ENCODE measurements at regions not wholly inside any gene's neighbourhood (a gene's known extent, or its start where the extent isn't known, plus 50 kb on each side); places are given as distances from the start of the nearest gene placed in this dataset.

DNA sequence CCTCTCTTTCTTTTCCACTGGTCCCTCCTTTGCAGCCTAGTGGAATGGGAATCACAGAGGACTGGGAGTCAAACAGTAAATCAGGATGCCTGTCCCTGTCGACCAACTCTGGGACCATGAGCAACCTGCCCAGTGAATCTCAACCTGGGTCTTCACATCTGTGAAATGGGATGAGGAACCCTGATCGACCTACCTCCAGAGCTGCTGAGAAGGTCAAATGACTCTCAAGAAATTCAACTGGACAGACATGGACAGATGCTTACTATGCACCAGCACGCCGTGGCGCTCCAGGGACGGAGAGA, 73.3 kb upstream of the TAF1B start:
- TF ChIP-seq POLR2A (IDR thresholded peaks at IDR 0.05) (no peak), CTCF (IDR thresholded peaks at IDR 0.05 in 4 of 5, conservative IDR thresholded peaks at IDR 0.05 in 1 of 5) (no peak)
- in situ Hi-C loops (cut with MboI; ENCODE audit: low sequenced_read_pairs in 4 of 4) (no loop called here), intact Hi-C loops (cut with DNase I; ENCODE audit: low total_unique reads) (no loop called here)
- Histone ChIP-seq H3K27ac (peak overlapping the region in 2 of 4 donors; percentile 26 to 68), H3K4me1 (peaks cover 21 to 33% of the 10 kb centered on the region in 2 donors), H3K9me3 (no peaks in the 10 kb centered on the region), H3K27me3 (no peaks in the 10 kb centered on the region), H3K36me3 (no peaks in the 10 kb centered on the region), H3K4me3 (no peak overlapping the region)
- ATAC-seq (peak in 1 of 2 donors; percentile 5), DNase-seq (no peak)

- peak; percentile 33 to 69 (median 63) for TF ChIP-seq CTCF (IDR thresholded peaks at IDR 0.05 in 4 of 5, conservative IDR thresholded peaks at IDR 0.05 in 1 of 5)
- TF ChIP-seq POLR2A (IDR thresholded peaks at IDR 0.05) = no peak
- intact Hi-C loops (cut with DNase I; ENCODE audit: low total_unique reads) (no loop called here), in situ Hi-C loops (cut with MboI; ENCODE audit: low sequenced_read_pairs in 4 of 4) (no loop called here)
- Histone ChIP-seq H3K9me3 (no peaks in the 10 kb centered on the region), H3K27ac (peak overlapping the region; percentile 11 to 68 (median 37)), H3K36me3 (no peaks in the 10 kb centered on the region), H3K4me3 (no peak overlapping the region), H3K27me3 (no peaks in the 10 kb centered on the region), H3K4me1 (peaks cover 21 to 33% of the 10 kb centered on the region in 2 donors)
- peak; percentile 42 to 63 for DNase-seq
- peak; percentile 74 to 78 for ATAC-seq
These were observed 72.8 kb upstream of the TAF1B start for GRCh38 chr2:9770308-9771100.

DNA sequence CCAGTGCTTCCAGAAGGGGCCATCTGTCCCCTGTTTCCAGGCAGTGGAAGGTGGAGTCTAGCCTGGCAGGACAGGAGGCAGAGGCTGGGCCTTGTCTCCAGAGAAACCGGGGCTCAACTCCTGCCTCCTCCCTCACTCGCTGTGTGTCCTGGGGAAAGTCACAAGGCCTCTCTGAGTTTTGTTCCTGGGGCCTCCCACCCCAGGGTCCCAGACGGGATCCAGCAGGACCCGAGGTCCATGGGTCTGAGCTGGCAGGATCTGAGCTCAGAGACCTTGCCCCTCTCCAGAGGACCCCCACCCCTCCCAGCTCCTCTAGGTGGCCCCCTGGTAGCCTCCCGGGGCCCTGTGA, 72.2 kb upstream of the TAF1B start:
- Histone ChIP-seq H3K36me3 (no peaks in the 10 kb centered on the region), H3K4me3 (no peak overlapping the region), H3K9me3 (no peaks in the 10 kb centered on the region), H3K4me1 (peaks cover 21 to 33% of the 10 kb centered on the region in 2 donors), H3K27ac (peak overlapping the region; percentile 11 to 68 (median 37)), H3K27me3 (no peaks in the 10 kb centered on the region)
- ATAC-seq (no peak), DNase-seq (peak in 1 of 2 donors; percentile 16)
- in situ Hi-C loops (cut with MboI; ENCODE audit: low sequenced_read_pairs in 4 of 4) (no loop called here), intact Hi-C loops (cut with DNase I; ENCODE audit: low total_unique reads) (no loop called here)
- TF ChIP-seq CTCF (IDR thresholded peaks at IDR 0.05 in 4 of 5, conservative IDR thresholded peaks at IDR 0.05 in 1 of 5) = no peak

DNA sequence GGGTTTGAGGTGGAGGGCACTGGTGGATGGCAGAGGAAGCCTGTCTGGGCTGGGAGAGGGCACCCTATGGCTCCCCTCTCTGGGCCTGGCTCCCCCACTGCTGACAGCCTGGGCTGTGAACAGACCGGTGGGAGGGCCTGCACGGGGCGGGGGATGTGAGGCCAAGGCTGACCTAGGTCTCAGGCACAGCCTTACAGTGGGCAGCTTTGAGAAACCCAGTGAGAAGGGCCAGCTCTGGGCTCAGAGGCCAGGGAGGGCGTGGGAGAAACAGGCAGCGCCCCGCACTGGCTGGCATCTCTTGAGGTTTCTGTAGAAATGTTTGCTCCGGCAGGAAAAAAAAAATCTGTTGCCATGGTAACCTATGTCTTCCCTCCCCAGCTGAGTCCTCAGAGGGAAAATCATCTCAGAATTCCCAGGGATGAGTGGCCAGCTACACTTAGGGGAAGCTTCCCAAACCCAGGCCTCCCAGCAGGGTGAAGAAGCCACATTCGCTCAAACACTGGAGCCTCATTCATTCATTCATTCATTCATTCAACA, 71.7 kb upstream of the TAF1B start:
- no peaks in the 10 kb centered on the region for H3K9me3 ChIP-seq
- H3K4me1 ChIP-seq = peaks cover 21 to 33% of the 10 kb centered on the region in 2 donors
- no peak overlapping the region for H3K4me3 ChIP-seq
- H3K27me3 ChIP-seq = no peaks in the 10 kb centered on the region
- peak overlapping the region; percentile 11 to 68 (median 25) for H3K27ac ChIP-seq
- no peak for ATAC-seq
- no peak for TF ChIP-seq CTCF (IDR thresholded peaks at IDR 0.05 in 4 of 5, conservative IDR thresholded peaks at IDR 0.05 in 1 of 5)
- TF ChIP-seq POLR2A (IDR thresholded peaks at IDR 0.05) = no peak
- H3K36me3 ChIP-seq = no peaks in the 10 kb centered on the region
- in situ Hi-C loops (cut with MboI; ENCODE audit: low sequenced_read_pairs in 4 of 4) (no loop called here), intact Hi-C loops (cut with DNase I; ENCODE audit: low total_unique reads) (no loop called here)
- peak in 1 of 2 donors; percentile 31 for DNase-seq
